Motor neuron (in vitro differentiated cells): ENCODE measurements at regions not wholly inside any gene's neighbourhood (a gene's known extent, or its start where the extent isn't known, plus 50 kb on each side); places are given as distances from the start of the nearest gene placed in this dataset.
A peak's percentile ranks its signal among the peaks of the same experiment; 100 is the strongest.
"Not testable (repeated sequence)": the region's sequence is repeated elsewhere in the genome, so short reads cannot be mapped to it uniquely, and the experiment has no call there.

Experiments
- ATAC-seq, 8 experiments: fragments of 200-7000 bp; cut with Tn5 transposase; replicated peaks in 6 of 8; 2 replicates each; pipeline ENCODE4 v1.8.0; 2021; ENCODE audit warnings: mild to moderate bottlenecking in 8 of 8, moderate library complexity in 8 of 8
- H3K27ac ChIP-seq, 2 donors: fragments of 250-450 bp; sonication (Bioruptor Pico); 2 replicates each; pipeline ENCODE4 v1.9.0; 2021; ENCODE audit warnings: antibody characterized with exemption in 2 of 2, mild to moderate bottlenecking in 2 of 2, moderate library complexity in 1 of 2
- H3K4me1 ChIP-seq, 2 donors: fragments of 250-450 bp; sonication (Bioruptor Pico); replicated peaks in 1 of 2; 2 replicates each; pipeline ENCODE4 v1.6.1; 2021; ENCODE audit warnings: antibody characterized with exemption in 2 of 2, mild to moderate bottlenecking in 2 of 2, moderate library complexity in 1 of 2
- H3K4me3 ChIP-seq, 5 donors: fragments of 250-450 bp; sonication (Bioruptor Pico); 2 replicates each; pipeline ENCODE4 v1.9.0; 2021; ENCODE audit warnings: antibody characterized with exemption in 5 of 5, mild to moderate bottlenecking in 5 of 5, moderate library complexity in 4 of 5
- WGBS, 10 experiments: fragments of 450-650 bp; shearing (Covaris generic); methylation state at CpG; one replicate each; pipeline ENCODE4 v1.0.0; 2022; 5-methylcytosine and 5-hydroxymethylcytosine counted together
- in situ Hi-C, 9 experiments: fragments of 400-800 bp; cut with MboI; loops; one replicate each; pipeline ENCODE4 v1.15.0; 2021; ENCODE audit warnings: low sequenced_read_pairs in 9 of 9, low pct_unique_long_range_greater_than_20kb in 2 of 9; ENCODE audit not compliant: unreplicated experiment in 9 of 9

DNA sequence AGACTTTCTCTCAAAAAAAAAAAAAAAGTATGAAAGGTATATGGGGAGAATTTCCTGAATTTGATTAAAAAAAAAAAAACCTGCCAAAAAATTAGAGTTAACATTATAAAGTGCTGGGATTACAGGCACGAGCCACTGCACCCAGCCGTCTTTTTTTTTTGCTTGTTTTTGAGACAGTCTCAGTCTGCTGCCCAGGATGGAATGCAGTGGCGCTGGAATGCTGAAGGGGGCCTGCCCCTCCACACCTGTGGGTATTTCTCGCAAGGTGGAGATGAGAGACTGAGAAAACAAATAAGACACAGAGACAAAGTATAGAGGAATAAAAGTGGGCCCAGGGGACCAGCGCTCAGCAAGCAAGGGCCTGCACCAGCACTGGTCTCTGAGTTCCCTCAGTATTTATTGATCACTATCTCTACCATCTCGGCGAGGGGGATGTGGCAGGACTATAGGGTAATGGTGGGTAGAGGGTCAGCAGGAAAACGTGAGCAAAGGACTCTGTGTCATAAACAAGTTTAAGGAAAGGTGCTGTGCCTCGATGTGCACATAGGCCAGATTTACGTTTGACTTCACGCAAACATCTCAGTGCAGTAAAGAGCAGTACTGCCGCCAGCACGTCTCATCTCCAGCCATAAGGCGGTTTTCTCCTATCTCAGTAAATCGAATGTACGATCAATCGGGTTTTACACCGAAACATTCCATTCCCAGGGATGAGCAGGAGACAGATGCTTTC is 117.2 kb downstream of the GOSR1 start:
- WGBS, 10 experiments = 31 to 100% (median 80%) methylated on average over 1 to 11 of the region's 18 CpGs; no CpG with 5 or more reads in 2 of the 10 experiments
- Histone ChIP-seq H3K27ac (no peak overlapping the region), H3K4me3 (no peak overlapping the region), H3K4me1 (peaks cover 0 to 11% of the 10 kb centered on the region in 2 donors)
- in situ Hi-C loops = no loop called here
- ATAC-seq = no peak

DNA sequence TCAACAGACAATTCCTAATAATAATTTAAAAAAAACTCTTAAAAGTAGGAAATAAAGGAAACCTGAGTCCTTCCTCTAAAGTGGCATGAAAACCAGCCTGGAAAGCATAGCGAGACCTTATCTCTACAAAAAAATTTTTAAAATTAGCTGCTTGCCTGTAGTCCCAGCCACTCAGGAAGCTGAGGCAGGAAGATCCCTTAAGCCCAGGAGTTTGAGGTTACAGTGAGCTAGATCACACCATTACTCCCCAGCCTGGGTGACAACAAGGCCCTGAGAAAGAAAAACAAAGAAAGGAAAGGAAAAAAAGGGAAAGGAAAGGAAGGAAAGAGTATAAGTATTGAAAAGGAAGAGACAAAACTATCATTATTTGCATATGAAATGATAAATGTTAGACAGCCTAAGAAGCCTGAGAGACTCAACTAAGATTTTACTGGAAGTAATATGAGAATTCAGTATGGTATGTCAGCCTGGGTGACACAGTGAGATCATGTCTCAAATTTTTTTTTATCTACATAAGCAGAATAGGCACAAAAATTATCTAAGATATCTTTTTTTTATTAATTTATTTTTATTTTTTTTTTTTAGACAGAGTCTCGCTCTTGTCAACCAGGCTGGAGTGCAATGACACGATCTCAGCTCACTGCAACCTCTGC is 113.0 kb downstream of the GOSR1 start:
- 67 to 100% (median 88%) methylated on average over 1 to 3 of the region's 3 CpGs for WGBS, 10 experiments
- ATAC-seq = no peak
- Histone ChIP-seq H3K27ac (no peak overlapping the region), H3K4me3 (no peak overlapping the region), H3K4me1 (peaks cover 0 to 4% of the 10 kb centered on the region in 2 donors)
- in situ Hi-C loops = no loop called here

DNA sequence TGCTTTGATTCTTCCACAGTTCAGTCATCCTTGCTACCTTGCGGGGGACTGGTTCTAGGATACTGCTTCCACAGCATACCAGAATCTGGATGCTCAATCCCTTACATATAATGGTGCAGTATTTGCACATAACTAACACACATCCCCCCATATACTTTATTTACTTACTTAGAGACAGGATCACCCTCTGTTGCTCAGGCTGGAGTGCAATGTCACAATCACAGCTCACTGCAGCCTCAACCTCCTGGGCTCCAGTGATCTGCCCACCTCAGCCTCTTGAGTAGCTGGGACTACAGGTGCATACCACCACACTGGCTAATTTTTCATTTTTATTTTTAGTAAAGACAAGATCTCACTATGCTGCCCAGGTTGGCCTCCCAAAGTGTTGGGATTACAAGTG is 112.2 kb downstream of the GOSR1 start:
- 80 to 100% (median 100%) methylated on average over 1 of the region's 1 CpG; no CpG with 5 or more reads in 5 of the 10 experiments for WGBS, 10 experiments
- in situ Hi-C loops = no loop called here
- H3K4me3 ChIP-seq = no peak overlapping the region
- no peak for ATAC-seq
- no peak overlapping the region for H3K27ac ChIP-seq
- no peaks in the 10 kb centered on the region for H3K4me1 ChIP-seq

DNA sequence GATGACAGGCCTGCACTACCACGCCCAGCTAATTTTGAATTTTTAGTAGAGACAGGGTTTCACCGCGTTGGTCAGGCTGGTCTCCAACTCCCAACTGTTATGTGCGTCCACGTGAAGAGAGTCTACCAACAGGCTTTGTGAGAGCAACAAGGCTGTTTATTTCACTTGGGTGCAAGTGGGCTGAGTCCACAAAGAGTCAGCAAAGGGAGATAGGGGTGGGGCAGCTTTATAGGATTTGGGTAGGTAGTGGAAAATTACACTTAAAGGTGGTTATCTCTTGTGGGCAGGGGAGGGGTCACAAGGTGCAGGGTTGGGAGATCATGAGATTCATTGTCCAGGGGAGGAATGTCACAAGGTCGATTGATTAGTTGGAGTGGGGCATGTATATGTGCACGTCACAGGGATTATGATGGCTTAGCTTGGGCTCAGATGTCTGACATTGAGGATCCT is 111.6 kb downstream of the GOSR1 start:
- WGBS, 10 experiments = 20 to 91% (median 86%) methylated on average over 1 to 5 of the region's 7 CpGs; no CpG with 5 or more reads in 5 of the 10 experiments
- Histone ChIP-seq H3K4me1 (no peaks in the 10 kb centered on the region), H3K27ac (no peak overlapping the region), H3K4me3 (no peak overlapping the region)
- in situ Hi-C loops = no loop called here
- no peak for ATAC-seq

DNA sequence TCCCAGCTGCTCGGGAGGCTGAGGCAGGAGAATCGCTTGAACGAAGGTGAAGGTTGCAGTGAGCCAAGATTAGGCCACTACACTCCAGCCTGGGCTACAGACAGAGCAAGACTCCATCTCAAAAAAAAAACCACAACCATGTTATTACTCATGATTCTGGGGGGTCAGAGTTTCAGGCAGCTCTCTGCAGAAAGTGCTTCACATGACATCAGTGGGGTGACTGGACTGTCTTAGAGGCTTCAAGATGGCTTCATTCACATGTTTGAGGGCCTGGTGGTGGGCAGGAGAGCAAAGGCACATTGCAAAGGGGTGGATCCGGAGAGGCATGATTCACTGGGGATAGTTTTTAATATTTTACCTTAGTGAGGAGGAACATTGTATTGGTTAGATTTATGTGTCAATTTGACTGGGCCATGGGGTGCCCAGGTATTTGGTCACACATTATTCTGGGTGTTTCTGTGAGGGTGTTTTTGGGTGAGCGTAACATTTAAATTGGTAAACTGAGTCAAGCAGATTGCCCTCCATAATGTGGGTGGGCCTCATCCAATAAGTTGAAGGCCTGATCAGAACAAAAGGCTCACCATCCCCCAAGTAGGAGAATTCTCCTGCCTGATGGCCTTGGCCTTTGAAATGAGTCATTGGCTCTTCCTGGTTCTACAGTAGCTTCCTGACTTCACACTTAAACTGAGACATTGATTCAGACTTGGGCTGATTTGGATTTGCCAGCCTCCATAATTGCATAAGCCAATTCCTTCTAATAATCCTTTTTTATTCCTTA is 109.8 kb downstream of the GOSR1 start:
- no peak overlapping the region for H3K4me3 ChIP-seq
- H3K4me1 ChIP-seq = no peaks in the 10 kb centered on the region
- H3K27ac ChIP-seq = no peak overlapping the region
- in situ Hi-C loops = no loop called here
- peak in 1 of 8 experiments; percentile 37 for ATAC-seq
- 66 to 100% (median 100%) methylated on average over 1 to 4 of the region's 5 CpGs; no CpG with 5 or more reads in 4 of the 10 experiments for WGBS, 10 experiments

DNA sequence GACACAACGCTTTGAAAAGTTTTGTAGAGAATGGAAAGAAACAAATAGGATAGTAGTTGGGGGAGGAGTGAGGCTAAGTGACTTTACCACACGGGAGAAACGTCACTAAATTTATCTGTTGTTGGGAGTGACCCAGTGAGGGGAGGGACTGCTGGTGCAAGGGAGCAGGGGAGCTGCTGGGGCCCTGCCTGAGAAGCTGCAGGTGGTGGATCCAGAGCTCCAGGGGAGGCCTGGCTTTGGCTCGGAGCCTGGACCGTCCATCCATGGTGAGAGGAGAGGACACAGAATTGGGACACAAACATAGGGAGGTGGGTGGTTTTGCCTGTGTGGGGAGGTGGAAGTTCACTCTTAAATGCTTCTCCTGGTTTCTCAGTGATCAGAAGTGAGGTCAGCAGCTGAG is 107.6 kb downstream of the GOSR1 start:
- in situ Hi-C loops = no loop called here
- ATAC-seq = no peak
- WGBS, 10 experiments = 20 to 86% (median 40%) methylated on average over 1 to 3 of the region's 5 CpGs; no CpG with 5 or more reads in 1 of the 10 experiments
- H3K4me3 ChIP-seq = no peak overlapping the region
- no peak overlapping the region for H3K27ac ChIP-seq
- no peaks in the 10 kb centered on the region for H3K4me1 ChIP-seq

DNA sequence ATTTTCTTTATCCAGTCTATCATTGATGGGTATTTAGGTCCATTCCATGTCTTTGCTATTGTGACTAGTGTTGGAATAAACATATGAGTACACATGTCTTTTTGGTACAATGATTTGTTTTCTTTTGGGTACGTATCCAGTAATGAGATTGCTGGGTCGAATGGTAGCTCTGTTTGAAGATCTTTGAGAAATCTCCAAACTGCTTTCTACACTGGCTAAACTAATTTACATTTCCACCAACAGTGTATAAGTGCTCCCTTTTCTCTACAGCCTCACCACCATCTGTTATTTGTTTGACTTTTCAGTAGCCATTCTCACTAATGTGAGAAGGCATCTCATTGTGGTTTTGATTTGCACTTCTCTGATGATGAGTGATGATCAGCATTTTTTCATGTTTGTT is 103.7 kb downstream of the GOSR1 start:
- ATAC-seq = no peak
- H3K4me3 ChIP-seq = no peak overlapping the region
- in situ Hi-C loops = no loop called here
- WGBS, 10 experiments = 50 to 100% (median 100%) methylated on average over 1 to 2 of the region's 2 CpGs; no CpG with 5 or more reads in 3 of the 10 experiments
- H3K27ac ChIP-seq = no peak overlapping the region
- H3K4me1 ChIP-seq = no peaks in the 10 kb centered on the region

DNA sequence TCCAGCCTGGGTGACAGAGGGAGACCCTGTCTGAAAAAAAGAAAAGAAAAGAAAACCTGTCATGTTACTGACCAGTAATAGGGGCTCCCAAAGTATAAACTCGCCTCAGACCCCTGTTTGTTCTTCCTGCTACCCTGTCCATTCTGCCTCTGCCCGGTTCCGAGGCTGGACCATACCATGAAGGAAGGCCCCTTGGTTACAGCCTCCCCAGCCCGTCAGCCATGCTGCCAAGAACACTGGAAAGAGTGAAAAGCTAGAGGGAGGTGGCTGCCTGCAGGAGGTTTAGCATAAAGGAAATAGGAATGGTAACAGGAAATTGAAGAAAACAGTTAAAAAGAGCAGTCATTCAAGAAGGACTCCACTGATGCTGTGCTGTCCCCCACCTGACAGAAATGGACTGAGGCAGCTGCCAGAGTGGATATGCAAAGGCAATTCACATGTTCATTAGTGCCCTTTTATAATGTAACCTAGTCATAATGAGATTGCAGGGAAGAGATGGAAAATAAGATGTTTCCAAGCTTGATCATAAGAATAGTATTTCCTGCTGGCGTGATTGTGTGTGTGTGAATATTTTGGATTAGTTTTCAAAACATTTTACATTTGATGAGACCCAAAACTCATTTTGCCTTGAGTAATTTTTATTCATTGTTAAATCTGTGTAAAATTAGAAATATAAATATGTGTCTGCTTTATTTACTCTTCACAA is 102.6 kb downstream of the GOSR1 start:
- H3K4me3 ChIP-seq = no peak overlapping the region
- no peaks in the 10 kb centered on the region for H3K4me1 ChIP-seq
- ATAC-seq = no peak
- no peak overlapping the region for H3K27ac ChIP-seq
- in situ Hi-C loops = no loop called here
- WGBS, 10 experiments = 0 to 82% (median 76%) methylated on average over 1 to 4 of the region's 5 CpGs; no CpG with 5 or more reads in 6 of the 10 experiments

DNA sequence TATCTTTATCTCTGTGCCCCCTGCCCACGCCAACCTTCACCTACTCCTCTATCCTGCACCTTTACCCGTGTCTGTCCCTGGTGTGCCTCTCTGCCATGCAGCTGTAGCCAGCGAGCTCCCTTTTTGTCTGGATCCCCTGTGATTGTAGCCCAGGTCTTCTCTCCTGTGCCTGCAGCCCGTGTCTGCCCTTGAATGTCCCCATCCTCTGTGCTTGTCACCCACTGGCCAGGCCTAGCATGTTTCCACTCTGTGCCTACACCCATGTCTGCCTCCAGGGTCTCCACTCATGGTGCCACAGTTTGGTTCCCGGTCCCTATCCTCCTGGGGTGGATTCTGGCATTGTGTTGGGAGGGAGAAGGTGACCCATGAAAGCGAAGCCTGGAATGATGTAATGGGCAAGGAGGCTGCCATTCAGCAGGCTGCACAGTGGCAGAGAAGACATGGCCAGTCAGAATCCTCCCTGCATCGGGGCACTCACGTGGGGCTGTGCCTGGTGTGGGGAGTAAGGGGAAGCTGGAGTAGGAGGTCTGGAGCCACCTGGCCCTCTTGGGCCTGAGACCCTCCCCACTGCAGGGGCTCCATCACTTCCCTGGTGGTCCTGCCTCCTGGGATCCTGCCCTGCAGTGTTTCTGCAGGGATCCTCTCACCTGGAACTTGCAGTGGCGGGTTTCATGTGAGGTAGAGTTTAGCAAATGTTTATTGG is 101.0 kb downstream of the GOSR1 start:
- in situ Hi-C loops, H3K4me1 ChIP-seq, ATAC-seq, H3K27ac ChIP-seq, H3K4me3 ChIP-seq: not testable (repeated sequence)
- 60 to 100% (median 92%) methylated on average over 1 to 3 of the region's 9 CpGs; no CpG with 5 or more reads in 4 of the 10 experiments for WGBS, 10 experiments
